Neutrophil (primary cell): ENCODE measurements at regions not wholly inside any gene's neighbourhood (a gene's known extent, or its start where the extent isn't known, plus 50 kb on each side); places are given as distances from the start of the nearest gene placed in this dataset.

Experiments
- H3K27ac ChIP-seq: fragments of 200-600 bp; sonication (generic); 2 replicates; pipeline ENCODE4 v1.5.1; 2016; ENCODE audit warnings: mild to moderate bottlenecking, moderate library complexity
- H3K27me3 ChIP-seq: fragments of 200-600 bp; sonication (generic); 2 replicates; pipeline ENCODE4 v1.6.0; 2016; ENCODE audit warnings: mild to moderate bottlenecking
- H3K36me3 ChIP-seq: fragments of 200-600 bp; sonication (generic); 2 replicates; pipeline ENCODE4 v1.5.1; 2017
- H3K4me1 ChIP-seq, 2 experiments: fragments of 200-600 bp in 1 of 2; sonication (generic) in 1 of 2; 1 replicate in 1 of 2; 2 replicates in 1 of 2; pipeline versions ENCODE4 v1.5.1 to v1.6.1; 2013 to 2016; ENCODE audit warnings: low read depth in 1 of 2, low read length in 1 of 2, mild to moderate bottlenecking in 1 of 2, moderate library complexity in 1 of 2; ENCODE audit not compliant: control insufficient read depth in 1 of 2, insufficient read depth in 1 of 2
- H3K4me3 ChIP-seq, 2 experiments: fragments of 200-600 bp in 1 of 2; sonication (generic) in 1 of 2; 1 replicate in 1 of 2; 2 replicates in 1 of 2; pipeline ENCODE4 v1.5.1; 2013 to 2016; ENCODE audit warnings: low read depth in 1 of 2, low read length in 1 of 2, mild to moderate bottlenecking in 1 of 2, moderate library complexity in 1 of 2
- H3K9me3 ChIP-seq: fragments of 200-600 bp; sonication (generic); 2 replicates; pipeline ENCODE4 v1.5.1; 2016
- CTCF ChIP-seq: fragments of 200-600 bp; sonication (generic); IDR thresholded peaks from 2 replicates; pipeline ENCODE4 v1.5.1; 2016; ENCODE audit warnings: antibody characterized with exemption

- TF ChIP-seq CTCF: no peak
- no peak overlapping the region for H3K4me3 ChIP-seq
Measured at GRCh38 chr2:43057026-43057741, 169.2 kb downstream of the ZFP36L2 start.

GRCh38 chr2:43055985-43056384, 170.4 kb downstream of the ZFP36L2 start:
- peaks cover 6 to 9% of the 10 kb centered on the region in 2 experiments for H3K4me1 ChIP-seq
- H3K27me3 ChIP-seq: no peaks in the 10 kb centered on the region
- TF ChIP-seq CTCF: no peak
- H3K36me3 ChIP-seq: no peaks in the 10 kb centered on the region
- no peak overlapping the region for H3K4me3 ChIP-seq
- no peak overlapping the region for H3K27ac ChIP-seq
- no peaks in the 10 kb centered on the region for H3K9me3 ChIP-seq

More at GRCh38 chr2:43057026-43057741, 169.2 kb downstream of the ZFP36L2 start:
- no peaks in the 10 kb centered on the region for H3K9me3 ChIP-seq
- no peak overlapping the region for H3K27ac ChIP-seq
- peaks cover 6 to 9% of the 10 kb centered on the region in 2 experiments for H3K4me1 ChIP-seq
- H3K27me3 ChIP-seq: no peaks in the 10 kb centered on the region
- H3K36me3 ChIP-seq: no peaks in the 10 kb centered on the region

- no peak for TF ChIP-seq CTCF
- no peak overlapping the region for H3K27ac ChIP-seq
- H3K4me3 ChIP-seq: no peak overlapping the region
- H3K27me3 ChIP-seq: no peaks in the 10 kb centered on the region
- H3K4me1 ChIP-seq: peaks cover 10 to 13% of the 10 kb centered on the region in 2 experiments
- no peaks in the 10 kb centered on the region for H3K9me3 ChIP-seq
- no peaks in the 10 kb centered on the region for H3K36me3 ChIP-seq
Measured at GRCh38 chr2:43055086-43055912, 171.1 kb downstream of the ZFP36L2 start.

- H3K9me3 ChIP-seq: no peaks in the 10 kb centered on the region
- no peak overlapping the region for H3K4me3 ChIP-seq
- H3K27me3 ChIP-seq: no peaks in the 10 kb centered on the region
- no peaks in the 10 kb centered on the region for H3K36me3 ChIP-seq
- no peak for TF ChIP-seq CTCF
- H3K27ac ChIP-seq: no peak overlapping the region
- peaks cover 11% of the 10 kb centered on the region in 2 experiments for H3K4me1 ChIP-seq
Measured at GRCh38 chr2:43054367-43054766, 172.0 kb downstream of the ZFP36L2 start.

- no peak for TF ChIP-seq CTCF
- H3K27ac ChIP-seq: no peak overlapping the region
- peaks cover 7 to 8% of the 10 kb centered on the region in 2 experiments for H3K4me1 ChIP-seq
- no peaks in the 10 kb centered on the region for H3K36me3 ChIP-seq
- no peak overlapping the region for H3K4me3 ChIP-seq
- H3K9me3 ChIP-seq: no peaks in the 10 kb centered on the region
- no peaks in the 10 kb centered on the region for H3K27me3 ChIP-seq
Measured at GRCh38 chr2:43052944-43053306, 173.5 kb downstream of the ZFP36L2 start.
